Activated CD4-positive, alpha-beta T cell treated with anti-CD3 and anti-CD28 coated beads, Interleukin-2, amount 50 U/mL, for 4 hours (primary cell): ENCODE measurements at regions not wholly inside any gene's neighbourhood (a gene's known extent, or its start where the extent isn't known, plus 50 kb on each side); places are given as distances from the start of the nearest gene placed in this dataset.
"Not testable (repeated sequence)": the region's sequence is repeated elsewhere in the genome, so short reads cannot be mapped to it uniquely, and the experiment has no call there.

Experiments used
- DNase-seq, 2 experiments: peaks; one replicate each; pipeline ENCODE4 v3.0.0-alpha.2; 2020

GRCh38 chr14:105765893-105766614, 239.7 kb downstream of the TMEM121 start:
- DNase-seq, result no peak

DNA sequence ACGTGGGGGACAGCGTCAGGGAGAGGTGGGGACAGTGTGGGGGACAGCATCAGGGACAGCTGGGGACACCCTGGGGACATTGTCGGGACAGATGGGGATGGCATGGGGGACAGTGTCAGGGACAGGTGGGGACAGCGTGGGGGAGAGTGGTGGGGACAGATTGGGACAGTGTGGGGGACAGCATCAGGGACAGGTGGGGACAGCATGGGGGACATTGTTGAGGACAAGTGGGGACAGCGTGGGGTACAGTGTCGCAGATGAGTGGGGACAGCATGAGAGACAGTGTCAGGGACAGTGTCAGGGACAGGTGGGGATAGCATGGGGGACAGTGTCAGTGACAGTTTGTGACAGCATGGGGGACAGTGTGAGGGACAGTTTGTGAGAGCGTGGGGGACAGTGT, 240.9 kb downstream of the TMEM121 start:
- DNase-seq, result no peak

GRCh38 chr14:105768039-105768438, 241.7 kb downstream of the TMEM121 start:
- not testable (repeated sequence) for DNase-seq

- not testable (repeated sequence) for DNase-seq
Observed at GRCh38 chr14:105769061-105769730, 242.8 kb downstream of the TMEM121 start.

GRCh38 chr14:105770619-105771216, 244.3 kb downstream of the TMEM121 start:
- DNase-seq, result not testable (repeated sequence)

- DNase-seq, result not testable (repeated sequence)
Observed at GRCh38 chr14:105771261-105772226, 245.2 kb downstream of the TMEM121 start.

DNA sequence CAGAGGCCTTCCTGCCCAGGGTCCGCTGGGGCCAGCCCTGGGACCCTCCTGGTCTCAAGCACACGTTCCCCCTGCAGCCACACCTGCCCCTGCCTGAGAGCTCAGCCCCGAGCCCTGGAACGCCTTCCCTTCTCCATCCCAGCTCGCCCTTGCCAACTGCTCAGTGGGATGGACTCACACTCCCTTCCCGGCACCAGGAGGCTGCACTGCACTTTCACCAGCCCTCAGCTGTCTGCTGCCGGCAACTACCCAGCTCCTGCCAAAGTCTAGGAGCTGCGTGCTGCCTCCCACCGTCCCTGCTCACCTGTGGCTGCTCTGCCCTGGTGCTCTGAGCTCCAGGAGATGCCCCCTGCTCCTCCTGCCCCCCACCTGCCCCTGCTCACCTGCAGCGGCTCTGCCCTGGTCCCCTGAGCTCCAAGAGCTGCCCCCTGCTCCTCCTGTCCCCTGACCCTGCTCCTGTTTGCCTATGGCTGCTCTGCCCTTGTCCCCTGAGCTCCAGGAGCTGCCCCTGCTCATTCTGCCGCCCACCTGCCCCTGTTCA, 246.4 kb downstream of the TMEM121 start:
- DNase-seq, result not testable (repeated sequence)

DNA sequence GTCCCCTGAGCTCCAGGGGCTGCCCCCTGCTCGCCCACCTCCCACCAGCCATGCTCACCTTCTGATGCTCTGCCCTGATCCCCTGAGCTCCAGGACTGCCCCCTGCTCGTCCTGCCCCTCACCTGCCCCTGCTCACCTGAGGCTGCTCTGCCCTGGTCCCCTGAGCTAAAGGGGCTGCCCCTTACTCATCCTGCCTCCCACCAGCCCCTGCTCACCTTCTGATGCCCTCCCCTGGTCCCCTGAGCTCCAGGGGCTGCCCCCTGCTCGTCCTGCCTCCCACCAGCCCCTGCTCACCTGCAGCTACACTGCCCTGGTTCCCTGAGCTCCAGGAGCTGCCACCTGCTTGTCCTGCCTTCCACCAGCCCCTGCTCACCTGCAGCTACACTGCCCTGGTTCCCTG, 247.2 kb downstream of the TMEM121 start:
- no peak for DNase-seq

DNA sequence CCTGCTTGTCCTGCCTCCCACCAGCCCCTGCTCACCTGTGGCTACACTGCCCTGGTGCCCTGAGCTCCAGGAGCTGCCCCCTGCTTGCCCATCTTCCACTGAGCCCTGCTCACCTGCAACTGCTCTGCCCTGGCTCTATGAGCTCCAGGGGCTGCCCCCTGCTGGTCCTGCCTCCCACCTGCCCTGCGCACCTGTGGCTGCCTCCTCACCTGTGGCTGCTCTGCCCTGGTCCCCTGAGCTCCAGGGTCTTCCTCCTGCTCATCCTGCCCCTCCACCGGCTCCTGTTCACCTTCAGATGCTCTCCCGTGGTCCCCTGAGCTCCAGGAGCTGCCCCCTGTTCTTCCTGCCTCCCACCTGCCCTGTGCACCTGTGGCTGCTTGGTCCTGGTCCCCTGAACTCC, 247.6 kb downstream of the TMEM121 start:
- no peak for DNase-seq

- DNase-seq, result not testable (repeated sequence)
Observed at GRCh38 chr14:105774585-105775348, 248.4 kb downstream of the TMEM121 start.

DNA sequence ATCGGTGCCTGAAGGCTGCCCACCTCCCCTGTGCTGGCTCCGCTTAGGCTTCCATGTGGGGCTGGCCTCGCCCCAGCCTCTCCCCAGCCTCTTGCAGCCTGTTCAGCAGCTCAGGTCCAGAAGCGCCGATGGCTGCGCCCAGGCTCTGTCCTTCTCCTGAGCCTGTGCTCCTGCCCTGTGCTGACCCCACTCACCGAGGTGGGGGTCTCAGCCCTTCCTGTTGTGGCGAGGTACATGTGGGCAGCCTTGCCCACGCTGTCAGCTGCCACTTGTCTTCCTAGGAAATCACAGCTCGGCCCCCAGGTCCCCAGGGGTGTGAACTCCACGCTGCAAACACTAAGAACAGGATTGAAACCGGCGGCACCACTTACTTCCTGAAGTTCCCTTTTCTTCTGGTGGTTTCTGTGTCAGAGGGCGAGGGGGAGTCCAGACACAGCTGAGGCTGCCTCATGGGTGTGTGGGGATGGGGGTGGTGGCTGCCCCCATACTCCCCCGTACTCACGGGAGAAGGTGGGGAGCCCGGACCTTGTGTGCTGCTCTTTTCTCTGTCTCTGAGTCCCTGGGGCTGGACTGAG, 249.1 kb downstream of the TMEM121 start:
- not testable (repeated sequence) for DNase-seq

DNA sequence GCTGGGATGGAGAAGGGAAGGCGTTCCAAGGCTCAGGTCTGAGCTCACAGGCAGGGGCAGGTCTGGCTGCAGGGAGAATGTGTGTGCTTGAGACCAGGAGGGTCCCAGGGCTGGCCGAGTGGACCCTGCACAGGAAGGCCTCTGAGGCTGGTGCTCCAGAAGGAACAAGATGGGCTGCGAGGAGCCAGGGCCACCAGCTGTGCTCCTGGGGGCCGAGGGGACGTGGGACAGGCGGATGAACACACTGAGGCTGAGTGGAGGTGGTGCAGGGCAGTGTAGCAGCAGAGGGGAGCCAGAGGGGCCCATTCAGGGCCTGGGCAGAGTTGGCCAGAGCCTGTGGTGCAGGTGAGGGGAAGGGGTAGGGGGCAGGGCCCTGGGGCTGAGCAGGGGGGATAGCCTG, 249.7 kb downstream of the TMEM121 start:
- not testable (repeated sequence) for DNase-seq

GRCh38 chr14:105776924-105777323, 250.5 kb downstream of the TMEM121 start:
- DNase-seq, result no peak

- no peak for DNase-seq
Observed at GRCh38 chr14:105783707-105784106, 257.3 kb downstream of the TMEM121 start.

GRCh38 chr14:105793836-105794235, 267.5 kb downstream of the TMEM121 start:
- DNase-seq, result no peak

DNA sequence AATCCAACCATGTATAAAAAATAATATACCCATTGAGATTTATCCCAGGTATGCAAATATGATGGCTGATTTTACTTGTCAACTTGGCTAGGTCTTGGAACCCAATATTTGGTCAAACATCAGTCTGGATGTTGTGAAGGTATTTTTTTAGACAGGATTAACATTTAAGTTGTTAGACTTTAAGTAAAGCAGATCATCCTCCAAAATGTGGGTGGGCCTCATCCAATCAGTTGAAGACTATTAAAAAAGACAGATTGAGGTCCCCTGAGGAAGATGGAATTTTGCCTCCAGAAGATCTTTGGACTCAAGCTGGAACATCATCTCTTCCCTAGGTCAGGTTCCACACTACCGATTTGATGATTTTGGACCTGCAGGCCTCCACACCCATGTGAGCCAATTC, 271.2 kb downstream of the TMEM121 start:
- DNase-seq, result no peak

DNA sequence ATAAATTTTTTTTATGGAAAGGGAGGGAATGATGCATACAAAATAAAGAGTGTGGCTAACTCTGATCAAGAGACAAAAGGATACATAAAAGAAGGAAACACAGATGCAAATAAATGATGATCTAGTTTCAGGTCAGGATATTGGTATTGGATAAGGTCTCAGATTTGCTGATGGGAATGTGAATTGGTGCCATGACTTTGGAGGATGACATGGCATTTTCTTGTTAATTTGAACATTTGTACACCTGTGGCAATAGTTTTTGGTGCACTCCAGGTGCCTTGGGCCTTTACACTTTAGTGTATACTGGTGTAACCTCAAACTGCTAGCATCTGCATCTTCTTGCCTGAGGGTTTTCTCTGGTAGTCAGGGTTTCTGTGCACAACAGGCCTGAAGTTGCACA, 279.3 kb downstream of the TMEM121 start:
- DNase-seq, result no peak

GRCh38 chr14:105806568-105806967, 280.2 kb downstream of the TMEM121 start:
- no peak for DNase-seq

- no peak for DNase-seq
Observed at GRCh38 chr14:105817971-105818711, 291.8 kb downstream of the TMEM121 start.

DNA sequence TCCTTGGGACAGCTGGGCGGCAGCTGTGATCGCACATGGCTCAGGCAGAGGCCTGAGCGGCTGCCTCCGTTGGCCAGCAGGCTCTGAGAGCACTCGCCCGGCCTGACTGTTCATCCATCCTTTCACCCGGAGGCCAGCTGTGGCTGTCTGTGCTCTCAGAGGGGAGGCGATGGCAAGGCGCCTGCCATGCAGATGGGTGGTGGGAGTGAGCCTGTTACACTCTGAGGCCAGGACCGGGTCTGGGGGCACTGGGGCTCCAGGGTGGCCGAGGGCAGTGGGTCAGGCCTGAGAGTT, 292.3 kb downstream of the TMEM121 start:
- DNase-seq, result no peak

GRCh38 chr14:105830171-105830570, 303.8 kb downstream of the TMEM121 start:
- DNase-seq, result no peak
